ENCODE measurements at regions not wholly inside any gene's neighbourhood (a gene's known extent, or its start where the extent isn't known, plus 50 kb on each side); places are given as distances from the start of the nearest gene placed in this dataset.
A peak's percentile ranks its signal among the peaks of the same experiment; 100 is the strongest.
"Not testable (repeated sequence)": the region's sequence is repeated elsewhere in the genome, so short reads cannot be mapped to it uniquely, and the experiment has no call there.

GRCh38 chr4:149045731-149046130 lies 603.5 kb upstream of the NR3C2 start:
- no peak for DNase-seq

GRCh38 chr4:149039786-149040185 lies 597.6 kb upstream of the NR3C2 start:
- not testable (repeated sequence) for DNase-seq

GRCh38 chr4:149031399-149031798 lies 589.2 kb upstream of the NR3C2 start:
- DNase-seq, result peak in 2 of 56 donors; percentile 1 to 3

GRCh38 chr4:149029056-149029651 lies 586.9 kb upstream of the NR3C2 start:
- DNase-seq, result no peak

- no peak for DNase-seq
Measured at GRCh38 chr4:149026696-149027095, 584.5 kb upstream of the NR3C2 start.

GRCh38 chr4:149017002-149017734 lies 575.0 kb upstream of the NR3C2 start:
- no peak for DNase-seq

GRCh38 chr4:149009223-149009622 lies 567.0 kb upstream of the NR3C2 start:
- no peak for DNase-seq

- no peak for DNase-seq
Measured at GRCh38 chr4:149008415-149009025, 566.3 kb upstream of the NR3C2 start.

- DNase-seq, result no peak
Measured at GRCh38 chr4:149005191-149005590, 563.0 kb upstream of the NR3C2 start.

- DNase-seq, result no peak
Measured at GRCh38 chr4:148999924-149000323, 557.7 kb upstream of the NR3C2 start.

- DNase-seq, result no peak
Measured at GRCh38 chr4:148998719-148999118, 556.5 kb upstream of the NR3C2 start.

GRCh38 chr4:148986951-148987350 lies 544.7 kb upstream of the NR3C2 start:
- no peak for DNase-seq

GRCh38 chr4:148984951-148985350 lies 542.7 kb upstream of the NR3C2 start:
- DNase-seq, result no peak

GRCh38 chr4:148982200-148982599 lies 540.0 kb upstream of the NR3C2 start:
- DNase-seq, result no peak

GRCh38 chr4:148980782-148981480 lies 538.7 kb upstream of the NR3C2 start:
- peak in 16 of 56 donors; percentile 1 to 42 (median 8) for DNase-seq

- DNase-seq, result no peak
Measured at GRCh38 chr4:148978301-148978700, 536.1 kb upstream of the NR3C2 start.

GRCh38 chr4:148975464-148975863 lies 533.2 kb upstream of the NR3C2 start:
- no peak for DNase-seq

GRCh38 chr4:148965080-148965479 lies 522.9 kb upstream of the NR3C2 start:
- DNase-seq, result no peak

GRCh38 chr4:148964456-148964855 lies 522.2 kb upstream of the NR3C2 start:
- DNase-seq, result no peak

- DNase-seq, result no peak
Measured at GRCh38 chr4:148962539-148963290, 520.5 kb upstream of the NR3C2 start.

GRCh38 chr4:148961526-148961925 lies 519.3 kb upstream of the NR3C2 start:
- no peak for DNase-seq
